H1 (cell line): ENCODE measurements at regions not wholly inside any gene's neighbourhood (a gene's known extent, or its start where the extent isn't known, plus 50 kb on each side); places are given as distances from the start of the nearest gene placed in this dataset.

Source experiments
- MAFK ChIP-seq: IDR thresholded peaks from 2 replicates; pipeline ENCODE4 v1.6.1; 2012; ENCODE audit warnings: low read depth, mild to moderate bottlenecking, improper control_type of control experiment, low read length
- POLR2A ChIP-seq, 2 experiments: IDR thresholded peaks; 1 replicate in 1 of 2; 2 replicates in 1 of 2; pipeline ENCODE4 v1.6.1; 2011; ENCODE audit warnings: low read depth in 2 of 2, low read length in 2 of 2, mild to moderate bottlenecking in 2 of 2; ENCODE audit errors: control extremely low read depth in 1 of 2
- RXRA ChIP-seq: IDR thresholded peaks from 2 replicates; pipeline ENCODE4 v1.6.1; 2011; ENCODE audit warnings: low read depth, mild to moderate bottlenecking, low read length, moderate library complexity; ENCODE audit not compliant: insufficient read depth
- SAP30 ChIP-seq: fragments of 300-600 bp; sonication (generic); IDR thresholded peaks from 2 replicates; pipeline ENCODE4 v1.7.1; 2012; ENCODE audit warnings: low read length, moderate library complexity, mild to moderate bottlenecking, inconsistent platforms; ENCODE audit not compliant: insufficient read depth, insufficient replicate concordance
- TF ChIP-seq, protein P1 (sequence below), 3 experiments: IDR thresholded peaks; 1 replicate in 2 of 3; 2 replicates in 1 of 3; pipeline versions ENCODE4 v1.5.1 to v1.6.1; 2011; ENCODE audit warnings: low read length in 3 of 3, mild to moderate bottlenecking in 3 of 3, inconsistent platforms in 2 of 3, low read depth in 1 of 3, moderate library complexity in 1 of 3; ENCODE audit not compliant: insufficient read depth in 1 of 3; ENCODE audit errors: control extremely low read depth in 1 of 3

DNA sequence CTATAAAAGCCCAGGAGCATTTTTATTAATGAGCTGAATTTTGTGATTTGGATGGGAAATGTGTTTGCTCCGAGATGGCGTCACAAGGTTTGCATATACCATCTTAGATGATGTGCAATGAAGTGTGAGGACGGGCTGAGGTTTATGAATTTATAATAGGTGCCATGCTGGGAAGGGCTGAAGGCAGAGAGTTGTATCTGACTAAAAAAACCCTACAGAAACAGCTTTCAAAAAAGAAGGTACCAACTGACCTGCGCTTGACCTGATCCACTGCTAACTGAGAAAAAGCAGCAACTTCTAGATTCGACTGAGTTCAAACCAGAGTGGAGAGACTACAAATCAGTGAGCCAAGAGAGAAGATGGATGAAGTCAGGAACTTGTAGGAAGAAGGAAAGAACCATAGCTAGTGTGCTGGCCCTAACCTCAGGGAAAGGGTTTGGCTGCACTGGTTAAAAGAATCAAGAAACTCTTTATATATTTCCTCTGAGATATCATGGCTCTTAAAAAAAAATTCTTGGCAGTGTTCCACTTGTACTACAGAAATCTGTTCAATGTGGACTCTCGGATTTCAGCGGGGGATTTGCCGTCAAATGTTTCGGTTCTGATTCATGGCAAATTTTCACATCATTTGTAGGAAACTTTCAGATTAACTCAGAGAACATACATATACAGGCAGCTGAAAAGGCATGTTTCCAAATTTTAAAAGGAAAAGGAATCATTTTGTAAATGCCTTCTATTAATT is 56.5 kb upstream of the HDGFL1 start:
- TF ChIP-seq POLR2A (IDR thresholded peaks at IDR 0.05; ENCODE audit: control extremely low read depth in 1 of 2, low read depth in 2 of 2, low read length in 2 of 2) = no peak
- TF ChIP-seq RXRA = no peak
- TF ChIP-seq, protein P1, sequence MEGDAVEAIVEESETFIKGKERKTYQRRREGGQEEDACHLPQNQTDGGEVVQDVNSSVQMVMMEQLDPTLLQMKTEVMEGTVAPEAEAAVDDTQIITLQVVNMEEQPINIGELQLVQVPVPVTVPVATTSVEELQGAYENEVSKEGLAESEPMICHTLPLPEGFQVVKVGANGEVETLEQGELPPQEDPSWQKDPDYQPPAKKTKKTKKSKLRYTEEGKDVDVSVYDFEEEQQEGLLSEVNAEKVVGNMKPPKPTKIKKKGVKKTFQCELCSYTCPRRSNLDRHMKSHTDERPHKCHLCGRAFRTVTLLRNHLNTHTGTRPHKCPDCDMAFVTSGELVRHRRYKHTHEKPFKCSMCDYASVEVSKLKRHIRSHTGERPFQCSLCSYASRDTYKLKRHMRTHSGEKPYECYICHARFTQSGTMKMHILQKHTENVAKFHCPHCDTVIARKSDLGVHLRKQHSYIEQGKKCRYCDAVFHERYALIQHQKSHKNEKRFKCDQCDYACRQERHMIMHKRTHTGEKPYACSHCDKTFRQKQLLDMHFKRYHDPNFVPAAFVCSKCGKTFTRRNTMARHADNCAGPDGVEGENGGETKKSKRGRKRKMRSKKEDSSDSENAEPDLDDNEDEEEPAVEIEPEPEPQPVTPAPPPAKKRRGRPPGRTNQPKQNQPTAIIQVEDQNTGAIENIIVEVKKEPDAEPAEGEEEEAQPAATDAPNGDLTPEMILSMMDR (IDR thresholded peaks at IDR 0.05; ENCODE audit: control extremely low read depth in 1 of 3, insufficient read depth in 1 of 3, low read depth in 1 of 3, low read length in 3 of 3) = no peak
- TF ChIP-seq MAFK = no peak
- TF ChIP-seq SAP30 = no peak
